Stimulated activated CD8-positive, alpha-beta memory T cell treated with anti-CD3 and anti-CD28 coated beads, Interleukin-12 subunit alpha, Interleukin-12 subunit beta, amount 100 ng/mL, for 1 hour (primary cell): ENCODE measurements at regions not wholly inside any gene's neighbourhood (a gene's known extent, or its start where the extent isn't known, plus 50 kb on each side); places are given as distances from the start of the nearest gene placed in this dataset.

ENCODE experiments used
- DNase-seq: peaks from one replicate; pipeline ENCODE4 v3.0.0-alpha.2; 2020; ENCODE audit warnings: low read depth

DNA sequence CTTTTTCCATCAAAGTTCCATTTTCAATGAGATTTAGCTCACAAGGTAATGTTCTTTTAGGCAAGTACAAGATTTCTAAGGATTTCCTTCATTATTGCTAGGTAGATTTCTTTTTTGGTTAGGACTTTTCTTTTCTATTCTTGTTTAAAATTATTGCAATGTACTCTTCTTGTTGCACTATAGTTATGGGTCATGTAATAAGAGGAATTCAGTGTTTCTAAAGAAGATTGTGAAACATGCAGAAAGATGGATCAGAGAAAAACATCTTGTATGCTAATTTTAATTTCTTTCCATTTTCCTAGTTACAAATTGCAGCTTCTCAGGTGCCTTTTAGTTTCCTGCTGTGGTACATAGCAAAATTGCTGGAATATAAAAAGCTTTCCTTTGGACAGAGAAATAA lies 56.1 kb downstream of the BTG1 start:
- no peak for DNase-seq

DNA sequence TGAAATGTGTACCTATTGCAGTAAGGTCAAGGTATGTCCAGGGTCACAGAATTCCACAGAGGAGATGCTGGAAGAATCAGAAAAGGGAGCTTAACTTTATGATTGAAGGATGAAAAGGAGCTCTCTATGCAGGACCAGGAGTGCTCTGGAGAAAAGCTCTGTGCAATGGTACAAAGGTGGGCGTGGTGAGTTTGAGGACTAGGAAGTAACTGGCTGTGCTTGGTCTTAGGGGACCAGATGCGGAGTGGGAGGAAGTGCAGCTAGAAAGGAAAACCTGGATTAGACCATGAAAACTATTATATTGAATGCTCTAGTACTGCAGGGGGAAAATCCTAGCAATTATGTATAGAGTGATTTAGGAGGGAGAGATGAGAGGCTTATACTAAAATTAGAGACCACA lies 56.8 kb downstream of the BTG1 start:
- no peak for DNase-seq

DNA sequence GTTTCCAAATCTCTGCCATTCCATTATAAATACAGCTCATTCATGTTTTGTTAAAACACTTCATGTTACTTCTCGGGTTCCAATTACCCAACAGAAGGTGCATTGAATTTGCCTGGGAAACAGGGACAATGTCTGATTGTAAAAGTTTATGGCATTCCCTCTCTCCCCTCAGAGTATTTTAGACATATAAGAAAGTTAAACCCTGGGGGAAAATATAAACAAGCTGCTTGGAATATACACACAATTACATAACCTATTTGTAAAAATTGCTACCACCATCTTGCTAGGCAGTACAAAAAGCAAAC lies 60.0 kb downstream of the BTG1 start:
- no peak for DNase-seq

DNA sequence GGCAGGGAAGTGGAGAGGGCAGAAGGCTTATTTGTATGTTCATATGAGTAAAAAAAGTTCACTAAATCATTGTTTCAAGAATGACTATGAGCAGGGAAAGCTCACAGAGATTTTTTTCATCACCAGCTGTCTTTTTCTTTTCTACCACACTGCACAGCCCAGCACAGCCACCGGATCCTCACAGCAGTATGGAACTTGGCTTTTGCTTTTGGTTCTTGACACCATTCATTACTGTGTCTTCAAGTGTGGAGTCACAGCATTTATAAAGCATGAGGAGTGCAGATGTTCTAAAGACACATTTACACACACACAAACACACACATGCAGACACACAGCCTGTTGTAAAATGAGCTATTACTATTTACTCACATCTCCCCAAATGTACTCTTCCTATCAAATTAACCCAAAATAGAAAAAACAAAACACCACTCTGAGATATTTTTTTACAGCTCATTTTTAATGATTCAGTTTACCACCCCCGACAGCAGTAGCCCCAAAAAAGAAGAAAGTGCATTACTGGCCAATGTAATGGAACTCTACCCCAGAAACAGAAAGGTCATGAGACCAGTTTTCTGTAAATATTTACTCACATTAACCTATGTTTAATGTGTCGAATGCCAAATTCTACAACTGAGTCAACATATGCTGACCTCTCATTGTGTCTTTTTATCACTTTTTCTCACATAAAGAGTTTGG lies 60.5 kb downstream of the BTG1 start:
- no peak for DNase-seq

DNA sequence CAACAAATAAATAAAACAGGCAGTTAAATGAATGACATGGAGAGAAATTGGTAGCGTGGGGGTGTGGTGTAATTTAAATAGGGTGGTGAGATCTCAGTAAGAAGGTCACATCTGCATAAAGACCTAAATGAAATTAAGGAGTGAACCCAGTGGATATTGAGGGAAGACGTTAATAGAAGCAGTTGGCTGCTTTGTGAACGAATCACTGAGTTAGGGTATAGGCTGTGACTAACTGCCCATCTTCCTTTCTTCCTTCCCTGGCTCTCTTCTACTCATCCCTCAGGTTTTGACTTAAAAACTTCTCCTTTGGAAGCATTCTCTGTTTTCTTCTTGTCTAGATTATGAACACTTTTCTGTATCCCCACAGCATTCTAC lies 64.7 kb downstream of the BTG1 start:
- no peak for DNase-seq

DNA sequence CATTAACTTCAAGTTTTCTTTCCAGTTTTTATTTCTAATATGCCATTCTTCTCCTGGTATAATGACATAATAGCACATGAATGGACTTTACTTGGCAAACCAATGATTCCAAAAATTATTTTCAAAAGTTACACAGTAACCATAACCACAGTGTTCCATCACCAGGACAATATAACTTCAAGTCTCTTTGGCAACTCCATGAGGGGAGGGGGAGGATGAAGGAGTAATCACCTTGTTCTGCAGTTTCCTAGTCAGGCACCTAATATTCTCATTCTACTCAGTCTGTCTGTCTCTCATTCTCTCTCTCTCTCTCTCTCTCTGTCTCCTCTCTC lies 66.6 kb downstream of the BTG1 start:
- DNase-seq = no peak

DNA sequence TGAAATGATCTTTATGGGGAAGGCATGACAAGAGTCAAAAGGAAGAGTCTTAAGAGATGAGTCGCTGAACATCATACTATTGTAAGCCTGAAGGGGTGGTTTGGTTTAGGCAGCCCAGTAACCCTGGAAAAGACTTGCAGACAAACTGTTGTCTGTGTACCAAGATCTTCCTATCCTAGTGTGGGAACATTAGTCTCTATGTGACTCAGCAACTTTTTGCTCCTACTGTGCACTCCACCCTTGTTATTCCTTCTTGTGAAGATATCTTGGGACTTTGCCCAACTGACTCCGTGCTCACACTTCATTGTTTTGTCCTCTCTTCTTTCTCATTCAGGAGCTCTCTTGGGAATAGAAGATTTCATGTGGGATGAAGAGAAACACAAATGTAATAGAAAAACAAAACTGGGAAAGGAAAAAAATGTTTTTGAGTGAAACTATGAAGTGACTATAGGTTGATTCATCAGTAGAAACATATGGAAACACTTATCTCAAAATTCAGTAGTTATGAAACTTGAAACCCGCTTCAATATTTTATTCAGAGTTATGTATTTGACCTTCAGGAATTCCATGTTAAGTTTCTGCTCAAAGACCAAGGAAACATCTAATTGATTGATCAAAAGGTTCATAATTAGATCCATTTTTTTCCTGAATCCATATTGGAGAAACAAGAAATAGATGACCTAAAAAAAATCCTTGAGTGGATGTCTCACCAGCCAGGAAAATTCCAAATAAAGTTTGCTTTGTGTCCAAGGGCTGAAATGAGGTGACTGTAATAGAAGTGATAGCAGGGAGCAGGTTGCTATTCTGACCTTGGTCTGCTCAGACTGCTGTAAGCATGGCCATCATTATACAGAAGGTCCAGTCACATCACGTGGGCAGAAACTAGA lies 67.2 kb downstream of the BTG1 start:
- DNase-seq = no peak

DNA sequence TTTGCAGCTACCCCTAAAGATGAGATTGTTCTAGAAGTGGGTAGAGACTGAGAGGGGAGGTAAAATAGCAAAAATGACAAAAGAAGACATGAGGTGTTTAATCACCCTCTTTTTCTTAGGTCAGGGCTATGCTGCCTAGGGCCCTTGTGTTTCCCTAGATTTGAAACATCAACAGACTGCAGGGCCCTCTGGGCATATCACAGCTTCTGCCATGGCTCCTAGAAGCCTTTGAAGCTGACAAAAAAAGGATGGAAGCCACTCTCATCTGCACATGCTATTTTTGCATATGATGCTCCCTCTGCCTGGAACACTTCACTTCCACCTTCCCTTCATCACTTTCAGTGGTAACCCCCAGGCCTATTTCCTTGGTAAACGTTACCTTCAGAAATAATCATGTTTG lies 68.1 kb downstream of the BTG1 start:
- no peak for DNase-seq

DNA sequence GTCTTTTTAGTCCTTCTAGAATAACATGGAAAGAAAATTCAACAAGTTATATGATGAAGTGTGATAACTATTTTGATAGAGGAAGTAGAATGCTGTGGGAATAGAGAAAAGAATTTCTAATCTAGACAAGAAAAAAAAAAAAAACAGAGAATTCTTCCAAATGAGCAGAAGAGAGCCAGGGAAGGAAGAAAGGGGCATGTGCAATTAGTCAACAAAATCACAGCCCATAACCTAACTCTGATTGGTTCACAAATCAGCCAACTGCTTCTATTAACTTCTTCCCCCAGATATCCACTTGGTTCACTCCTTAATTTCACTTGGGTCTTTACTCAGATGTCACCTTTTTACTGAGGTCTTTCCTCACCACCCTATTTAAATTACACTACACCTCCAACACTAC lies 69.5 kb downstream of the BTG1 start:
- DNase-seq = no peak

DNA sequence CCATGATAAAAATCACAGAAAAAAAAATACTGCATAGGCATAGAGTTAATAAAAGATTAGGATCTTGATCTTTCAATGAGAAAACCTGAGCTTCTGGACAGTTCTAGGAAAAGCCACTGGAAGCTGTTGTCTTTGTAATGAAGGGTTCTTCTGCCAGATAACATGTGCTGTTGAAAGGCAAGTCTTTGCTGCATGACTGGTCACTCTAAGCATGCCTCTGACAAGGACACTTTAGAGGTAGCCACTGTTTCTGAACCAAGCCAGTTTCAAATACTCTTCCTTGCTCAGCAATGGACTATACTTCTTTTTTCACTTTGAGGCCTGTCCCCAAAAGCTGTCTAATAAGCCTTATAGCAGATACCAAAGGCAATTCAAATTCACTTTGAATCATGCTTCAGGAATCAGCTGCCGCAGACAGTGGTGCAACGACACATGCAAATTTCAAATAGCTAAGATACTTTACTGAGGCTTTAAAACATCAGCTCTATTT lies 70.2 kb downstream of the BTG1 start:
- no peak for DNase-seq

DNA sequence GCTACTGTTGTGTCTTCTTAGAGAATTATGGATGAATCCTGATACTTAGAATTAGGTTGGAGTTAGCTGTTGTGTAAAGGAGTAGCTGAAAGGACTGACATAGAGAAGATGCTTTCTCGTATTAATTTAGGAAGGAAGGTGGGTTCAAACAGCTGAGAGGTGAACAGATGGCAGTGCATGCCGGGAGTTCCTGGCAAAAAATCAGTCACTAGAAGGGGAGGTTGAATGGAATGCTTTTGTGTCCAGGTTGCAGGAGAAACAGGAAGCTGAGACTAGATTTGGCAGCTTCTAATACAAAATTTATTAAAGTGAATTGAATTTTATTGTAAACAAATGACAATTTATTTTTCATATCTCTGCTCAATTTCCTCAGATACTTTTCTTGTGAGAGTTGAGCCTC lies 70.8 kb downstream of the BTG1 start:
- no peak for DNase-seq

DNA sequence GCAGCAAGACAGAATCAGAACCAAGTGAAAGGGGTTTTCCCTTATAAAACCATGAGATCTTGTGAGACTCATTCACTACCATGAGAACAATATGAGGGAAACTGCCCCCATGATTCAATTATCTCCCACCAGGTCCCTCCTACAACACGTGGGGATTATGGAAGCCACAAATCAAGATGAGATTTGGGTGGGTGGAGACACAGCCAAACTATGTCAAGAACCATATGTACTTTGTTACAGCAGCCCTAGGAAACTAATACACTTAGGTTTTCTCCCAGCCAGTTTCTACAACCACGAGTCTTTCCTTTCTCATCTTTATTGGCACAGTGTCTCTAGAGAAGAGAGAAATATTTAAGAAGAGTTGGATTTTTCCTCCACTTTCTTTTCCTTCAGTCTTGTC lies 72.6 kb downstream of the BTG1 start:
- DNase-seq = no peak

DNA sequence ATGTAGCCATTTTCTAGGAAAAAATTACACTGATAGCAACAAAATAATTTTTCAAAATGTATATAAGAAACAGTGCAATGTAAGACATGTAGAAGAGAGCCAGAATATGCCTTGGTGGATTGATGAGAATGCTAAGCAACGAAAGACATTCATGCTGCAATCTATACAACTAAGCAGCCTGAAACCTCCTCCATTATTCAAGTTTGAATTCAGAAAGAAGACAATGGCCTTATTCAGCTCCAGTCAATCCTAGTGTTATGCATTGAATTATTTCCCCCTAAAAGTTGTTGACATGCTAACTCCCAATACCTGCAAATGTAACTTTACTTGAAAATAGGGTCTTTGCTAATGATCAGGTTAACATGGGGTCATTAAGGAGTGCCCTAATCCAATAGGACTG lies 73.5 kb downstream of the BTG1 start:
- DNase-seq = no peak

DNA sequence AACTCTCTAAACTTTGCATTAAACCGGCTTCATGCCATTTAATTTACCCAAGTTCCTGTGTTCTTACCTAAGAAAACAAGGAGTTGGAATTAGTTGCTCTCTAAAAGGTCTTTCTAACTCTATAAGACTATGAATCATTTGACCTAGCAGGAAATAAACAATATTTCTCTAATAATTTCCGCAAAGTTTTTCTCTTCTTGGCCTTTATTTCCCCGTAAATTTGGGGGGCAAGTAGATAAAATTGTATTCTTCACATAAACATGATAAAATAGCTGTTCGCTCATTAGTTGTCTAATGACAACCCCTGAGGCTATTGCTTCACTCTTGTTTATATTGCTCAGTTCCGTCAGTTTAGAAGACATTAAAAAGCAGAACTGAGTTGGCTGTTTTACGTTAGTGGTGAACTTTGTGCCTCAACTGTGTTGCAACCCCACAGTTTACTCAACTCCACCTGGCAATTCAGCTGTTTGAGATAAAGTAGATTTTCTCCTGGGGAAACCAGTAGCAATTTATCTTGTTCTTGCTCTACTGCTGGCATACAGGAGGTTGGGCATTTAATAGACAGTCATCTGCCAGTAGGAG lies 74.7 kb downstream of the BTG1 start:
- DNase-seq = no peak

DNA sequence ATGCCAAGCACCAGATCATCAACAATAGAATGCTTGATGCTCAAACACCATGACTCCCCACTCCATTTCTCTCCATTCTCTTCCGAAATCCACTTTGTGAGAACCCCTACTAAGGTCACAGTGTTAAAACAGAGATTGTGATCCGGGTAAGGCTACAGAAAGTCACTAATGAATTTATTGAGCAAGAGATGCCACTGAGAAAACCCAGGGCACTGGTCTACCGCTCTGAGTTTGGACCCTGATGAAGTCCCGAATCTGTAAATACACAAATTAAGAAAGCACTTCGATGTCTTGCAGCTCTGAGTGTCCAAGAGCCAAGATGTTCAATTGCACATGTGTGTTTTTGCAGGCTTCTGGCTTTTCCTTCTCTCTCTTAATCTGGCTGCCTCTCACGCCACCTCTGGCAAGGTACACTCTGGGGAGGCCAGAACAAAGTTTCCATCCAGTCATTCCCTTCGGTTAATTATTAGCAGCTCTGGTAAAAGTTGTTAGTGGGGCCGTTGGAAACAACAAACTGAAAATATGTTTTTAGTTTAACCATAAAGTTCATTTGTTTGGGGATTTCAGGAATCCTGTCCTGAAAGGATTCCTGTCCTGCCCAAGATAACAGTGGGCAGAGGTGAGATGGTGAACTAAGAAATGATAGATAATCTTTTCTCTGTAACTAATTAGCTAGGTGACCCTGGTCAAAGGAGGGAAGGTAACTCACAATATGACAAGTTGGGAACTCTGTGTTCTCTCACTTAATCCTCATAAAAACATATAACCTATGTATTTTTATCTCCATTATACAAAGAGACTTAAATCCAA lies 75.4 kb downstream of the BTG1 start:
- DNase-seq = no peak

DNA sequence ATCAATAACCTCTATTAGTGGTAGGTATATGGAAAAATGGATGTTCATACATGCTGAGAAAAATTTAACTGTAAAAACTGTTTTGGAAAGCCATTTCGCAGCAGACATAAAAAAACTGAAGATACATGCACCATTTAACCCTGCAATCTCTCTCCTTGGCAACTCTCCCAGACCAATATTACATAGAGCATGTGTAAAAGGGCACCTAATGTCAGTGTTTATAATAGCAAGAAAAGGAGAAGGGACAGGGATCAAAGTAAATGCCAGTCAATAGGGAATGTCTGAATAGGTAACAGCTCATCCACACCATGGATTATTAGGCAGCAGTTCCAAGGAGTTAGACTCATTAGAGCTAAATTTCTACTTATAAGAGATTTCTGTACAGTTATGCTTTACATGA lies 77.2 kb downstream of the BTG1 start:
- DNase-seq = no peak

DNA sequence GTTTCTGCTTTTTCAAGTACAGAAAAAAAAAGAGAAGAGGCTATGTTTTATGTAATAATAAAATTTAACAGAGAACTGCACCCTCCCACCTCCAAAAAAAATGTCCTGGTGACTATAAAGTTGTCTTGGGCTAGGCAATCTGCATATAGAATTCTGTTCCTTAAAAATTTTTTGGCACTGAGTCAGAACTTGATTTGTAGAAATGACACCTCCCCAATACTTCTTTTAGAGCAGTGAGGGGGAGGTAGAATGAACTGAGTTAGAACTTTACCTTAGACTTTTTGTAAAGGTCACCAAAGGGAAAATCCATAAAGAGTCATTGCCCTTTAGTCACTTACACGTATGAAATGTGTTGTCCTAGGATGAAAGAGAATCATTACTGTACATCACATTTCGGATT lies 80.0 kb downstream of the BTG1 start:
- no peak for DNase-seq

DNA sequence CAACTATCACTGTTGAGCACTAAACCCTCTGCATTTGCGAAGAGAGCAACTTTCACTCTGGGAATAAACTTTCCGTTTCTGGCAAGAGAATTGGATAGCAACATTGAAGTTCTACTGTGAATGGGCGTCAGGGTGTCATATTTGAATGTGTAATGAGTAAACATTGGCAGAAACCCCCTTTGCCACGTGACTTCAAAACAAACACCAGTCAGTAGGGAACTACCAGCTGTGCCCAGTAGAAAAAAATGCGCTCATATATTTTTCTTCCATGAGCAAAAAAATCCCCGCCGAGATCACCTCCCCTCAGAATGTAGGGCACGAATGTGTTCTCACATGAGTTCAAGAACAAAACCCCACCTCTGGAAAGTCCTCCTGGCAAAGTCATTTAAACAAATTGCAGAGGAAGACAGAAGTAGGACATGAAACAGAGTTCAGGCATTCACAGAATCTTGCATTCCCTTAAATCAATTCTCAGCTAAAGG lies 80.6 kb downstream of the BTG1 start:
- no peak for DNase-seq

DNA sequence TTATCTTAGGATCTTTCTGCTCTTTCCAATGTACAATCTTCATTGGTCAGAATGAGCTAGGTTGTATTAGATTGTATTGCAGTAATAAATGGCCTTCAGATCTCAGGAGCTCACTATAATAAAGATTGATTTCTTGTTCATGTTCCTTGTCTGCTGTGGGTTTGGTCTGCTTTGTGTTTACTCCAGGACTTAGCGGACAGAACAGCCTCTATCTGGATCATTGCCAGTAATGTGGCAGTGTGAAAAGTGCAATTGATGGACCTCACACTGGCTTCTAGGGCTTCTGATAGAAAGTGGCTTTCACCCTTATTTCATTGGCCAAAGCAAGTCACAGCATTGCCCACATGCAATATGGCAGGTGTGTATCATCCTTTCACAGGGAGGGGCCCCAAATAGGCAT lies 81.2 kb downstream of the BTG1 start:
- DNase-seq = no peak

DNA sequence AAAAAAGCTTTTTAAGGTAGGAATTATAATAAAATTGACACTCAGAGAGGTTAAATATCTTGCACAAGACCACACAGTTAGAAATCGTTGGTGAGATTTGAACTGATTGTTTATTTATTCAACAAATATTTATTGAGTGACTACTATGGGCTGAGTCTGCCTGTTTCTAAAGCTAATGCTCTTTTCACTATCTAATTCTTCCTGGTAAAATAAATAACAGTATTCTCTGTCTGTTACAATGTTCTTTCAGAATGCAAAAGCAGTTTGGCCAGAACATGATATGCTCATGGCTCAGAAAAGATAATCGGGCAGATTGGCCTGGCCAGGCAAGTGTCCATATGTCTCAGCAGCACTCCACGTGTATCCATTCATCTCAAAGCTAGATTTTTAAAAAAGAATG lies 82.0 kb downstream of the BTG1 start:
- no peak for DNase-seq

DNA sequence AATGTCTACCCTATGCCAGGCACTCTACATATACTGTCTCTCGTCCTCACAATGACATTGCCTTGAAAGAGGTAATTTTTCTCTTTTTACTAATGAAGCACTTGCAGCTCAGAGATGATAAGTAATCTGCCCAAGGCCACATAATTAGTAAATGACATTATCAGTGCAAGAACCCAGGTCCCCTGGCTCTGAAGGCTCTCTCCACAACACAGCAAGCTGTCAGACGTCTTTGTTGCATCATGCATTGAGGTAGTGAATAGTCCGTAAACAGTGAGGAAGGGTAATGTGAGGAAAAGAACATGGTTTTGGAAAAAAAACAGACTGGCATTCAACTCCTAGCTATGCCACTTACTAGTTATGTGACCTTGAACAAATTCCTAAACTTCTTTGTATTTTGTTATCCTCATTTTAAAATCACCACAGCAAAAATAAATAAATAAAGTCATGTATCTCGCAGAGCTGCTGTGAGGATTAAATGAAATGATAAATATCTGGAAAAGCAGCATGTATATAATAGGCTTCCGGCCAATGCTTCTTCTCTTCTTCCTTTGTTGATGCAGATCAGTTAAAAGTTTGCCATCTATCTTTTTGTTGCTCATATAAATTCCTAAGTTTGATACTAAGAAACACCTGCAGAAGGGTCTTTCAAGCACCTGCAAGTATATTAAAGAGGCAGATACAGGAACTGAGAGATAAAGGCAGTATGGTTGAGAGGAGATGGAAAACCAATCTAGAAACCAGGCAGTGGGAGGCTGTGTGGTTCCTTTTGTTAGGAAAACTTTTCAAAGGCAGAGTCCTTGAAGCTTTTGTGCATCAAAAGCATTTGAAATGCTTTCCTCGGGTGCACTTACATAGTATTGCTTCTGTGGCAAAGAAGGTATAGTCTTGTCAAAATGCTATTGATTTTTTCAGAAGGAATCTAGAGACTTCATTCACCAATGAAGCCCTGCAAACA lies 82.8 kb downstream of the BTG1 start:
- DNase-seq = no peak
